Brain pericyte (primary cell): ENCODE measurements at regions not wholly inside any gene's neighbourhood (a gene's known extent, or its start where the extent isn't known, plus 50 kb on each side); places are given as distances from the start of the nearest gene placed in this dataset.

Experiments used
- DNase-seq: peaks from one replicate; pipeline ENCODE4 v3.0.0-alpha.2; 2012; ENCODE audit warnings: low read depth, low spot score

GRCh38 chr3:94686208-94686607 lies 623.3 kb downstream of the NSUN3 start:
- DNase-seq: no peak

DNA sequence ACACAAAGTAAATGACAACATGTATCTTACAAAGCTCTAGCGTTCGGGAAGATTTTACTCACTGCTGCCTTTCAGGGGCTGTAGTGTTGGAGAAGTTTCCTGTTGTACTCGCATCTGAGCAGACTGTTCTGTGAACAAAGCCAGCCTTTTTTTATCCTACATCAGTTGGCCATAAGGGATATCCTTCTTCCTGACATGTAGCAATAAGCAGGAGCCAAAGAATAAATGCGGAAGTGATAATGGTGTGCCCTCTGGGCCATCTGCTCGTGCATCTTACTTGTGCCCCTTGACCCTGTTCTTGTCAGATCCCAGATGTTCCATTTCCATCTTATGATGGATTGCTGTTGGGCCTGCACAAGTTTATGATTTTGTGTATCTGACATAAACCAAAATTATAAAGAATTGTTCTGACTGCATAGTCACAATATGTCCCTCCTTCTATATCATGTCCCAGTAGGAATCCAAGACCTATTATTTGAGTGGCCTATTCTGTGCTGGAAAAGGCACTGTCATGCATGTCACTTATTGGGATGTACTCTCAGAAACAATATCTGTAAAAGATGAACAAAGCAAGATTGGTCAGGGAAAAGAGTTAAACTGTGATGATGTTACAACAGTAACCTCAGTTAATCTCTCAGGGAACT lies 631.3 kb downstream of the NSUN3 start:
- no peak for DNase-seq

GRCh38 chr3:94694894-94695293 lies 632.0 kb downstream of the NSUN3 start:
- DNase-seq: no peak

GRCh38 chr3:94704467-94704866 lies 641.6 kb downstream of the NSUN3 start:
- DNase-seq: no peak

DNA sequence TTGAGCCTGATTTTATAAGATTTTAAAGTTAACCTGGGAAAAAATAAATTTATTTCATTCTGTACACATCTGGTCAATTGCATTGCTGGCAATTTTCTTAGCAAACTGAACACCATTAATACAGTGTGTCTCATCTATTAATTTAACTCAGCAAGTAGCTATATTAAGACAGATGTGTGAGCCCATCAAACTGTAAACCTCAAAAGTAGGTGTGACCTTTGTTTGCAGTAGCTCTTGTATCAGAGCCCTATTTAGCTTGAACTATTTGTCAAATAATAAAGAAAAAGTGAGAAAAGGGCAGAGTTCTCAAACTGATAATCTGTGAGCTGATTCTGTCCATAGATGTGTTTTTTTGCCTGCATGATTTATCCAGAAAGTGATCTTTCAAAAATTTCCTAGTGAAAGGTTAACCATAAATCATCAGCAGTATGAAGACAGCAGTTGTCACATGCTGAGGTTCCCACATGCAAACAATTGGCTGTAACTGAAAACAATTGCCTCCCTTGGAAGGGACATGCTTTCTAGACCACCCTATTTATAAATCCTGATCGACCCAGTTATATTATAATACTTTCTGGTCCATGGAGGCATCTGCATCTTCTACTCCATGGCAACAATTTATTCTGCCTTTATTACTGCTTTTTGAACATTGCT lies 646.5 kb downstream of the NSUN3 start:
- no peak for DNase-seq

DNA sequence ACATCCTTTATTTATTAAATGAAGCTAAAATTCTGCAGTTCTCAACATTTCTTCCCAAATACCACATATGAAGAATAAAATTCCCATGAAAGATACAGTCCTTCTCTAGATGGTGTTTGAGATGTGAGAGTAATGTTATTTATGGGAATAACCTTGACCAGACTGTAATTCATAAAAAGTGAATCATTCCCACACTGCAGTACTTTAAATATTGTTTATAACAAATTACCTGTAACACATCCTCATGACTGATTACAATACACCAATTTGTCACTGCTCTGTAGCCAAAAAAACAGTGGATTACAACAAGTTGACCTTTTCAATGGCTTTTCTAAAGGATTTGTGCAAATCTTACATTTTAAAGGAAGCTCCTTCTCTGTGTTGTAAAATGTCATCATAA lies 651.3 kb downstream of the NSUN3 start:
- DNase-seq: no peak

DNA sequence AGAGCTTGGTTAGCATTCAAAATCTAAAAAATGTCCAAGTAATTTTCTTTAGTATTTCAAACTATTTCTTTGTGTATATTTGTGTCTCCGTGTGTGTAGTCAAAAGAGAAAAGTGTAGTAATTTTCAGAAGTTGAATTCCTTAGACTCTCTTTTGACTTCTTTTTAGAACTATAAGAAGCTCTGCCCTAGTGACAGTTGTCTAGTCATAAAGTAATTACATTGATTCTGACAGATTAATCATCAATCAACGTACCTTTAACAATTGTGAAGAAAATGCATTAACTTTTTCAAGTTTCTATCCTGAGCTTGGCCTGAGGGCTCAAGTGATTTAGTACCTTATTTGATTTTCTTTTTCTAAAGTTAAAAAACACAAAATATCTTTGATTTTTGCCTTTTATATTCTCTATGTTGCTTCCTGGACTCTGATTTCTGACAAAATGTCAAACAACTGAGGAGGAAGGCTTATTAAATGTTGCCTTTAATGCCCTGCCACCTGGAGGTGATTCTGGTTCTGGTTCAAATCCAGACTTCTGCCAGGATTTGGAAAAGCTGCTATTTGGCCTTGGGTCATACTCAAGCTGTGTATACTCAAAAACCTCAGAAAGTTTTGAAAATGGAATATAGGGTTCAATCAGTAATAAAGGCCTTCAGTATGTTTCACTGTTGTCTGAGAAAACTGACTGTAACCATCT lies 653.6 kb downstream of the NSUN3 start:
- peak; percentile 11 for DNase-seq

- no peak for DNase-seq
Observed at GRCh38 chr3:94734206-94734605, 671.3 kb downstream of the NSUN3 start.

DNA sequence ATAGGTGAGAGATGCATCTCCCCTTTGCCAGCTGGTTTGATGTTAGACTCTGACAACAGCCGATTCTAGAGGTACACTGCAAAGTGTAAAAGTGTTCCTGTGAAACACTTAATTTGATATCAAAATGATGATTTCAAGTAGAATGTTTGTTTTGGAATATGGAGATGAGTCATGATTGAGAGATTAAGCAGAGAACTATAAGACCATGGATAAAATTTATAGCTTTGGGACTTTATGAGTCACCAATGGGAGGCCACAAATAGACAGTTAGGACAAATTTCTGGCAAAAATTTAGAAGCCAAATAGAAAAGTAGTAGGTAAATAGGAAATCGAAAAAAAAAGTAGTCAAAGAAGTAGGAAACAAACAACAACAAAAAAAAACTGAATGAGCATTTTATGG lies 672.5 kb downstream of the NSUN3 start:
- DNase-seq: no peak

- DNase-seq: no peak
Observed at GRCh38 chr3:94737116-94737515, 674.3 kb downstream of the NSUN3 start.

DNA sequence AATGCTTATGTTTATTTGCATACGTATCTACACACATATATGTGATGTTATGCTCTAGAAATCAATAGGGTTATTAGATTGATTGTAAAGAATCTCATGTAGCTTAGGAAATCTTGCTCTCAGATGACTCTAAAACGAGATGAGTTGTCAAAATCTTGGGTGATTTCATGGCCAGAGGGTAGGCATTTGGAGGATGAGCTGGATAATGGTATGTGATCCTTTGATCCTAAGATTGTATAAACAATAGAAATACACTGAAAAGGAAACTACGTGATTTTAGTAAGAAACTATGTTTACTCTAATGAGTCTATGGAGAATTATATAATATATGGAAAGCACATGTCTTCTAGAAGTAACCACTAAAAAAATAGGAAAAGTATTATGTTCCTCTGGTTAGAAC lies 676.6 kb downstream of the NSUN3 start:
- no peak for DNase-seq

GRCh38 chr3:94758751-94759150 lies 695.9 kb downstream of the NSUN3 start:
- no peak for DNase-seq

- DNase-seq: no peak
Observed at GRCh38 chr3:94772402-94772801, 709.5 kb downstream of the NSUN3 start.

DNA sequence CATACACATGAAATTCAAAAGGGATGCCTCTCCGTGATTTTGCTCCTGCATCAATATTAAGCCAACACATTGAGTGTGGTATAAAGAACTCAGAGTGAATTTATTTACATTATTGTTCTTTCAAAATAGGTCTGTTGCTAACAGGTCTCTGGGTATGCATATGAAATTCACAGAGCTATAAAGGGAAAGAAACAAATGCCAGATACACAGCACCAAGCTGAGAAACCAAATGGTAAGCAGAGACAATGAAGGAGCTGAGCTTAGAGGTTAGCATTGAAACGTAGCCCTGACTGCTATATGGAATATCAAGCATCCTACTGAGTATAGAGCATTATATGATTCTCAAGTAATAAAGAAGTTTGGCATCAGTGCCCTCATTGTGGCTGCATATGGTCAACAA lies 712.9 kb downstream of the NSUN3 start:
- DNase-seq: no peak

- DNase-seq: no peak
Observed at GRCh38 chr3:94776401-94776915, 713.6 kb downstream of the NSUN3 start.

GRCh38 chr3:94778289-94778688 lies 715.4 kb downstream of the NSUN3 start:
- no peak for DNase-seq

DNA sequence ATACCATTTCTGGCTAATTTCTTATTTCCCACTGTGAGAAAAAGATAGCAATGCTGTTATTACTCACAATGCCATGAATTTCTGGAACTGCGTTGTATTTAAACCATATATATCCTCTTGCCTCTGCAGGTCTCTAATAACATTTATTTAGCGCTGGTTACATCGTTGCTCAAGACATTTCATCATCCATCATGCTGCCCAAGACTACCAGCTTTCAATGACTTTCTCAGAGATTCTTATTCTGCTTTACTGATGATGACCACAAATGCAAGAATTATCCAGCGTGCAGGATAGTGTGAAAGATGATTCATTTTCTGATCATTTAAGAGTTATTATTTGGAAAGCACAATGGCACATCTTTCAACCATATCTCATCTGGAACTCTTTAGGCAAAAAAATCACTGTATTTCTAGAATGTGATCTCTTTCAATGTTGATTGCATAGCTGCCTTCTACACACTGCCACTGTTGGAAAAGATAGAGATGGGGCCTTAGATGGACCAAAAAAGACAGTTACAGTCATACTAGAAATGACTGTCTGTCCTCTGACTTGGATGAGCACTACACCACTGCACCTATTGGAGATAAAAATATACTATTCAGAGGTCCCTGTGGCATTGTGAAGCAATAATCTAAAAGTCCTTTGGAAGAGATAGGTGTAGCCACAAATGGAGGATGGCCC lies 716.1 kb downstream of the NSUN3 start:
- DNase-seq: no peak

DNA sequence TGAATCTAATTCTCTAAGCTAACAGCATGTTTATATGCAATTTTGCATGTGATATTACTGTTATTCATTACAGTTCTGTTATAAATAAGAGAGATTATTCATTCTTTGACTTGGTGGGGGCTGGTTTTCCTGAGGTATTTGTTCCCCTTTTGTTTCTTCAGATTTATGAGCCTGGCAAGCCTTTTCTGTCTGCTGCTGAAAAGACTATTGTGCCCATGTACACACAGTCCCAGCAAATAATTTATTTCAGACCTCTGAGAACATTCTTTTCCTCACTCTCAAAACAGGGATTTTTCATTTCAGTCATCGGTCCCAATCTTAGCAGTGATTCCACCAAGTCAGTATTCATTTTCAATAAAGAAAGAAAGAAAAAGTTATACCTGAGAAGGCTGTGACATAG lies 716.8 kb downstream of the NSUN3 start:
- DNase-seq: no peak

- DNase-seq: no peak
Observed at GRCh38 chr3:94784274-94784673, 721.4 kb downstream of the NSUN3 start.

DNA sequence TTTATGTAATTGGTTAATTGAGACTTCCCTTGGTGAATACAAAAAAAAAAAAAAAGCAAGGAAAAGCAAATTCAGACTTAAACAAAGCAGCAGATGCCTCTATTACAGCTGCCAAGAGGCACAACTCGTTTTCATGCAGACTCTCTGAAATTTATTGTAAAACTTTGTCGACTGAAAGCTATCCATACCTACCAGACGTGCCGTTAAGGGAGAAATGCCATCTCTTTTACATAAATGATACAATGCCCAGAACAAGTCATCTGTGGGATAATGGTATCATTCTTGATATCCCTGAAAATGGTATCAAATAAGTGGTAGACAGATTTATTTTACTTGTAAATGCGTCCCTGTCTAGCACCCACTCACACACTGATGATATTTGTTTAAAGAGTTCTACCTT lies 724.2 kb downstream of the NSUN3 start:
- DNase-seq: no peak

- DNase-seq: no peak
Observed at GRCh38 chr3:94787734-94788270, 724.9 kb downstream of the NSUN3 start.

DNA sequence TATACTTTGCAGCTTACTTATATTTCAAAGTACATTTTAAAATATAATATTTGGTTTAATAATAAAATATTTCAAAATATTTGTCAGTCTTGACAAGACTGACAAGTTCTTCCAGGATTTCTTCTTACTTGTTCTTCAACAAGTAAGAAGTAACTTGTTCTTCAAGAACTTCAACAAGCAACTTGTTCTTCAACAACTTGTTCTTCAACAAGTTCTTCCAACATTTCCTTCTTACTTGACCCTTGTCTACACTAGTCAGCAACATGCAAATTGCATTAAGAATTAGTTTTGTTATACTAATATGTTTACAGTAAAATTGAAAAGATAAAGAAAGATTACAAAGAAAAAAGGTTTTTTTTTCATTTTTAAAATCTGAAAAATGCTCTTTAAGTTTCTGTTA lies 731.7 kb downstream of the NSUN3 start:
- no peak for DNase-seq
